A673 (cell line): ENCODE measurements at regions not wholly inside any gene's neighbourhood (a gene's known extent, or its start where the extent isn't known, plus 50 kb on each side); places are given as distances from the start of the nearest gene placed in this dataset.

Experiments used
- CTCF ChIP-seq: fragments of 300-800, 200-600 bp; sonication (generic); conservative IDR thresholded peaks from 2 replicates; pipeline ENCODE4 v1.5.1; 2017; ENCODE audit warnings: low read depth, mild to moderate bottlenecking, antibody characterized with exemption, low read length, moderate library complexity, mixed read lengths
- EZH2 ChIP-seq: fragments of 200-600 bp; sonication (generic); IDR thresholded peaks from 2 replicates; pipeline ENCODE4 v1.6.1; 2017; ENCODE audit warnings: borderline replicate concordance, low read depth, mild to moderate bottlenecking, mixed read lengths, antibody characterized with exemption, low read length; ENCODE audit not compliant: poor library complexity, severe bottlenecking

DNA sequence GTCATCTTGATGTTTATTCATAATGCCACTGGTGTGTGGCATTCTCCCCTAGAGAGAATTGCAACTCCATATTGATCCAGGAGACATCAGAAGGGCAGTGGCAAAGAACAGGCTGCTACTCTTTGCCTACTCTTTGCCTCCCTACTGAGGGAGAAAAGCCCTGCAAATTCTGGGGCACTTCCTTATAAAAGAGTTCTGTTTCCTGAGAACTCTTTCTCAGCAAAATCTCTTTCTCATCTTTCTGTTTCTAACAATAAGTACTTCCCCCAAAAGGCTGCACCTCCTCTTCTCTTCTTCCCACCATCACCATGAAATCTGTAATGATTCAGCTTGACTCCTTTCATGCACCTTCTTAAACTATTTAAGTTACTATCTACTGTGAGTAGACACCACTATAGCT, 270.3 kb downstream of the MREG start:
- TF ChIP-seq CTCF (no peak), EZH2 (no peak)
